ENCODE measurements at regions not wholly inside any gene's neighbourhood (a gene's known extent, or its start where the extent isn't known, plus 50 kb on each side); places are given as distances from the start of the nearest gene placed in this dataset.

- H3K9me3 ChIP-seq: no peaks in the 10 kb centered on the region
- WGBS, 2 donors: 90% methylated on average over 6 of the region's 6 CpGs
- intact Hi-C loops (cut with DNase I; ENCODE audit: low total_unique reads): no loop called here
These were observed 210.4 kb downstream of the NECTIN3 start for GRCh38 chr3:111282024-111282423.

GRCh38 chr3:111283165-111283564 lies 211.5 kb downstream of the NECTIN3 start:
- H3K4me3 ChIP-seq: no peak overlapping the region
- H3K27me3 ChIP-seq: no peaks in the 10 kb centered on the region
- peak; percentile 28 for DNase-seq
- 60 to 61% methylated on average over 4 of the region's 4 CpGs for WGBS, 2 donors
- H3K36me3 ChIP-seq (ENCODE audit: low read depth, missing control alignments): no peaks in the 10 kb centered on the region
- no peak overlapping the region for H3K27ac ChIP-seq
- TF ChIP-seq CTCF (IDR thresholded peaks at IDR 0.05) (no peak), POLR2A (IDR thresholded peaks at IDR 0.05) (no peak)
- H3K9me3 ChIP-seq: no peaks in the 10 kb centered on the region
- intact Hi-C loops (cut with DNase I; ENCODE audit: low total_unique reads): no loop called here
- H3K4me1 ChIP-seq: no peaks in the 10 kb centered on the region

More at GRCh38 chr3:111282024-111282423, 210.4 kb downstream of the NECTIN3 start:
- no peak overlapping the region for H3K27ac ChIP-seq
- TF ChIP-seq CTCF (IDR thresholded peaks at IDR 0.05): no peak
- no peaks in the 10 kb centered on the region for H3K4me1 ChIP-seq
- DNase-seq: no peak
- H3K27me3 ChIP-seq: no peaks in the 10 kb centered on the region
- no peak overlapping the region for H3K4me3 ChIP-seq
- H3K36me3 ChIP-seq (ENCODE audit: low read depth, missing control alignments): no peaks in the 10 kb centered on the region

GRCh38 chr3:111284503-111285183 lies 213.0 kb downstream of the NECTIN3 start:
- Histone ChIP-seq H3K4me3 (no peak overlapping the region), H3K36me3 (ENCODE audit: low read depth, missing control alignments) (no peaks in the 10 kb centered on the region), H3K27me3 (no peaks in the 10 kb centered on the region), H3K4me1 (no peaks in the 10 kb centered on the region), H3K27ac (no peak overlapping the region), H3K9me3 (no peaks in the 10 kb centered on the region)
- 93% methylated on average over 4 of the region's 4 CpGs for WGBS, 2 donors
- intact Hi-C loops (cut with DNase I; ENCODE audit: low total_unique reads): no loop called here
- no peak for DNase-seq
- TF ChIP-seq POLR2A (IDR thresholded peaks at IDR 0.05): no peak
- no peak for TF ChIP-seq CTCF (IDR thresholded peaks at IDR 0.05)

- Histone ChIP-seq H3K9me3 (no peaks in the 10 kb centered on the region), H3K4me3 (no peak overlapping the region), H3K4me1 (no peaks in the 10 kb centered on the region), H3K36me3 (ENCODE audit: low read depth, missing control alignments) (no peaks in the 10 kb centered on the region), H3K27me3 (no peaks in the 10 kb centered on the region), H3K27ac (no peak overlapping the region)
- TF ChIP-seq CTCF (IDR thresholded peaks at IDR 0.05) (no peak), POLR2A (IDR thresholded peaks at IDR 0.05) (no peak)
- no peak for DNase-seq
- intact Hi-C loops (cut with DNase I; ENCODE audit: low total_unique reads): no loop called here
- WGBS, 2 donors: 90 to 100% methylated on average over 1 of the region's 1 CpG
These were observed 213.5 kb downstream of the NECTIN3 start for GRCh38 chr3:111285184-111285538.

- no peak overlapping the region for H3K27ac ChIP-seq
- WGBS, 2 donors: 48 to 53% methylated on average over 4 of the region's 4 CpGs
- no peaks in the 10 kb centered on the region for H3K36me3 ChIP-seq (ENCODE audit: low read depth, missing control alignments)
- no peaks in the 10 kb centered on the region for H3K9me3 ChIP-seq
- no peak overlapping the region for H3K4me3 ChIP-seq
- TF ChIP-seq CTCF (IDR thresholded peaks at IDR 0.05): no peak
- no peak for TF ChIP-seq POLR2A (IDR thresholded peaks at IDR 0.05)
- H3K4me1 ChIP-seq: no peaks in the 10 kb centered on the region
- H3K27me3 ChIP-seq: no peaks in the 10 kb centered on the region
- DNase-seq: no peak
- intact Hi-C loops (cut with DNase I; ENCODE audit: low total_unique reads): no loop called here
These were observed 214.1 kb downstream of the NECTIN3 start for GRCh38 chr3:111285694-111286093.

Measured in testis (tissue), 2 donors.